HCT116 (cell line): ENCODE measurements at regions not wholly inside any gene's neighbourhood (a gene's known extent, or its start where the extent isn't known, plus 50 kb on each side); places are given as distances from the start of the nearest gene placed in this dataset.

Experiments
- ATAC-seq: fragments of 200-7000 bp; cut with Tn5 transposase; 2 replicates; pipeline ENCODE4 v1.9.1; 2020; ENCODE audit warnings: mild to moderate bottlenecking, moderate library complexity
- BruUV-seq: library from RNA; stranded (reverse); fragments of 400-500 nt; replicated peaks from 2 replicates; lab custom pipeline; 2021; lab: Mats Ljungman, UMichigan
- CTCF ChIA-PET: fragments of 300-600 bp; sonication (Branson Sonifier 250); formaldehyde crosslinking; loops from one replicate; lab custom pipeline; 2021; ENCODE audit warnings: antibody characterized with exemption; lab: Charles Lee
- POLR2A ChIA-PET: fragments of 300-600, 350-600 bp; sonication (Branson Sonifier 250); formaldehyde crosslinking; loops from one replicate; lab custom pipeline; 2021; ENCODE audit warnings: antibody characterized with exemption; lab: Charles Lee
- RAD21 ChIA-PET, 2 experiments: fragments of 300-600 bp; sonication (Branson Sonifier 250); formaldehyde crosslinking; loops; one replicate each; lab custom pipeline; 2023; ENCODE audit warnings: low total read pairs in 2 of 2; ENCODE audit not compliant: uncharacterized antibody in 2 of 2, unreplicated experiment in 2 of 2, low non-redundant PET in 1 of 2; lab: Charles Lee
- DNase-seq: peaks from one replicate; pipeline ENCODE4 v3.0.0-alpha.2; 2010; ENCODE audit warnings: low read depth, low spot score
- H2AFZ ChIP-seq: fragments of 200-600 bp; shearing (Covaris generic), sonication (generic); 2 replicates; pipeline ENCODE4 v1.6.1; 2017; ENCODE audit warnings: low read depth, mixed run types, mixed read lengths, antibody characterized with exemption, low read length; ENCODE audit not compliant: poor library complexity, severe bottlenecking
- H3K27ac ChIP-seq: 2 replicates; pipeline ENCODE4 v1.5.1; 2012; ENCODE audit warnings: low read depth, low read length
- H3K27me3 ChIP-seq: fragments of 200-600 bp; sonication (generic); 2 replicates; pipeline ENCODE4 v1.6.1; 2016; ENCODE audit warnings: mixed run types, low read length, mixed read lengths; ENCODE audit not compliant: insufficient read depth
- H3K36me3 ChIP-seq, 2 experiments: fragments of 200-500 bp in 1 of 2; fragments of 200-600 bp in 1 of 2; sonication (Bioruptor generic) in 1 of 2; sonication (generic) in 1 of 2; 2 replicates each; pipeline versions ENCODE4 v1.5.1 to v1.6.1; 2014 to 2016; ENCODE audit warnings: low read length in 2 of 2, inconsistent platforms in 1 of 2, mixed read lengths in 1 of 2, mixed run types in 1 of 2; ENCODE audit not compliant: insufficient read depth in 2 of 2, control insufficient read depth in 1 of 2
- H3K4me1 ChIP-seq, 2 experiments: fragments of 200-600 bp in 1 of 2; sonication (generic) in 1 of 2; 2 replicates each; pipeline versions ENCODE4 v1.5.1 to v1.6.1; 2012 to 2017; ENCODE audit warnings: low read length in 2 of 2, inconsistent platforms in 1 of 2, mild to moderate bottlenecking in 1 of 2, mixed read lengths in 1 of 2, mixed run types in 1 of 2, moderate library complexity in 1 of 2; ENCODE audit not compliant: insufficient read depth in 2 of 2, control insufficient read depth in 1 of 2
- H3K4me2 ChIP-seq: fragments of 200-600 bp; sonication (generic); 2 replicates; pipeline ENCODE4 v1.6.1; 2017; ENCODE audit warnings: mixed run types, low read length, mixed read lengths
- H3K4me3 ChIP-seq, 2 experiments: fragments of 200-600 bp in 1 of 2; sonication (generic) in 1 of 2; replicated peaks in 1 of 2; 2 replicates each; pipeline ENCODE4 v1.5.1; 2011 to 2016; ENCODE audit warnings: low read length in 2 of 2, control low read depth in 1 of 2, low read depth in 1 of 2, mild to moderate bottlenecking in 1 of 2, mixed read lengths in 1 of 2, mixed run types in 1 of 2
- H3K79me2 ChIP-seq: fragments of 200-600 bp; sonication (generic); 2 replicates; pipeline ENCODE4 v1.6.1; 2017; ENCODE audit warnings: mild to moderate bottlenecking, mixed run types, low read length, moderate library complexity, mixed read lengths; ENCODE audit not compliant: insufficient read depth
- H3K9ac ChIP-seq: fragments of 200-600 bp; sonication (generic); 2 replicates; pipeline ENCODE4 v1.6.1; 2016; ENCODE audit warnings: low read length, mixed read lengths
- H3K9me2 ChIP-seq: fragments of 200-600 bp; sonication (generic), shearing (Covaris generic); 2 replicates; pipeline ENCODE4 v1.6.1; 2017; ENCODE audit warnings: mixed run types, mild to moderate bottlenecking, moderate library complexity; ENCODE audit not compliant: insufficient read depth
- H3K9me3 ChIP-seq, 2 experiments: fragments of 200-500 bp in 1 of 2; fragments of 200-600 bp in 1 of 2; sonication (Bioruptor generic) in 1 of 2; sonication (generic) in 1 of 2; 2 replicates each; pipeline ENCODE4 v1.6.1; 2014 to 2017; ENCODE audit warnings: low read length in 2 of 2, mixed read lengths in 2 of 2, inconsistent platforms in 1 of 2, low read depth in 1 of 2, mild to moderate bottlenecking in 1 of 2, mixed run types in 1 of 2, moderate library complexity in 1 of 2; ENCODE audit not compliant: control insufficient read depth in 1 of 2, insufficient read depth in 1 of 2
- H4K20me1 ChIP-seq: fragments of 200-600 bp; sonication (generic), shearing (Covaris generic); 2 replicates; pipeline ENCODE4 v1.6.1; 2017; ENCODE audit warnings: mixed run types, mild to moderate bottlenecking, moderate library complexity; ENCODE audit not compliant: insufficient read depth
- ATF3 ChIP-seq: IDR thresholded peaks from 2 replicates; pipeline ENCODE4 v1.6.1; 2012
- CBX3 ChIP-seq: IDR thresholded peaks from 2 replicates; pipeline ENCODE4 v1.6.1; 2012; ENCODE audit warnings: low read depth
- EGR1 ChIP-seq: IDR thresholded peaks from 2 replicates; pipeline ENCODE4 v1.6.1; 2012; ENCODE audit warnings: low read depth
- EZH2phosphoT487 ChIP-seq: fragments of 200-600 bp; IDR thresholded peaks from 2 replicates; pipeline ENCODE4 v1.6.1; 2018; ENCODE audit warnings: antibody characterized with exemption, borderline replicate concordance
- FOSL1 ChIP-seq: IDR thresholded peaks from 2 replicates; pipeline ENCODE4 v1.6.1; 2012; ENCODE audit warnings: low read depth
- JUND ChIP-seq: IDR thresholded peaks from 2 replicates; pipeline ENCODE4 v1.6.1; 2012
- POLR2A ChIP-seq: IDR thresholded peaks from 2 replicates; pipeline ENCODE4 v1.7.0; 2011; ENCODE audit warnings: borderline replicate concordance; ENCODE audit not compliant: insufficient read depth, insufficient read length; ENCODE audit errors: extremely low read depth
- RAD21 ChIP-seq: IDR thresholded peaks from 2 replicates; pipeline ENCODE4 v1.6.1; 2012; ENCODE audit warnings: low read depth, mild to moderate bottlenecking
- SIN3A ChIP-seq: IDR thresholded peaks from 2 replicates; pipeline ENCODE4 v1.6.1; 2012; ENCODE audit warnings: low read depth
- SRF ChIP-seq: IDR thresholded peaks from 2 replicates; pipeline ENCODE4 v1.6.1; 2012; ENCODE audit warnings: low read depth
- ZFX ChIP-seq: fragments of 450-650 bp; IDR thresholded peaks from 2 replicates; pipeline ENCODE4 v1.6.1; 2017
- intact Hi-C: fragments of 100-400 bp; cut with micrococcal nuclease; formaldehyde crosslinking; loops from 2 replicates; pipeline ENCODE4 v1.10.0; 2022
- TF ChIP-seq, protein P1 (sequence below), 3 experiments: fragments of 200-600 bp in 1 of 3; sonication (generic) in 1 of 3; IDR thresholded peaks in 2 of 3; conservative IDR thresholded peaks in 1 of 3; 2 replicates each; pipeline ENCODE4 v1.5.1; 2012 to 2017; ENCODE audit warnings: low read depth in 2 of 3, low read length in 2 of 3, antibody characterized with exemption in 1 of 3, borderline replicate concordance in 1 of 3, control low read depth in 1 of 3, mild to moderate bottlenecking in 1 of 3, mixed read lengths in 1 of 3, mixed run types in 1 of 3, moderate library complexity in 1 of 3; ENCODE audit not compliant: insufficient read depth in 1 of 3
- TF ChIP-seq, protein P2 (sequence below): IDR thresholded peaks from 2 replicates; pipeline ENCODE4 v1.6.1; 2012; ENCODE audit warnings: low read depth
- TF ChIP-seq, protein P3 (sequence below): IDR thresholded peaks from 2 replicates; pipeline ENCODE4 v1.6.1; 2012

GRCh38 chr13:81140675-81141074, 799.7 kb upstream of the SPRY2 start:
- Histone ChIP-seq H3K27ac (no peak overlapping the region), H3K4me3 (no peak overlapping the region), H3K36me3 (no peaks in the 10 kb centered on the region), H3K4me1 (no peaks in the 10 kb centered on the region), H3K27me3 (no peaks in the 10 kb centered on the region), H2AFZ (no peak overlapping the region), H3K9me2 (no peaks in the 10 kb centered on the region), H4K20me1 (no peaks in the 10 kb centered on the region), H3K79me2 (no peaks in the 10 kb centered on the region), H3K4me2 (no peak overlapping the region), H3K9me3 (no peaks in the 10 kb centered on the region; a peak in 1 of 4 replicates), H3K9ac (no peak overlapping the region)
- POLR2A ChIA-PET: no interaction called here
- no peak for DNase-seq
- intact Hi-C loops: no loop called here
- BruUV-seq: no TSS peak
- RAD21 ChIA-PET: no interaction called here
- CTCF ChIA-PET: no interaction called here
- ATAC-seq: no peak
- TF ChIP-seq, protein P1, sequence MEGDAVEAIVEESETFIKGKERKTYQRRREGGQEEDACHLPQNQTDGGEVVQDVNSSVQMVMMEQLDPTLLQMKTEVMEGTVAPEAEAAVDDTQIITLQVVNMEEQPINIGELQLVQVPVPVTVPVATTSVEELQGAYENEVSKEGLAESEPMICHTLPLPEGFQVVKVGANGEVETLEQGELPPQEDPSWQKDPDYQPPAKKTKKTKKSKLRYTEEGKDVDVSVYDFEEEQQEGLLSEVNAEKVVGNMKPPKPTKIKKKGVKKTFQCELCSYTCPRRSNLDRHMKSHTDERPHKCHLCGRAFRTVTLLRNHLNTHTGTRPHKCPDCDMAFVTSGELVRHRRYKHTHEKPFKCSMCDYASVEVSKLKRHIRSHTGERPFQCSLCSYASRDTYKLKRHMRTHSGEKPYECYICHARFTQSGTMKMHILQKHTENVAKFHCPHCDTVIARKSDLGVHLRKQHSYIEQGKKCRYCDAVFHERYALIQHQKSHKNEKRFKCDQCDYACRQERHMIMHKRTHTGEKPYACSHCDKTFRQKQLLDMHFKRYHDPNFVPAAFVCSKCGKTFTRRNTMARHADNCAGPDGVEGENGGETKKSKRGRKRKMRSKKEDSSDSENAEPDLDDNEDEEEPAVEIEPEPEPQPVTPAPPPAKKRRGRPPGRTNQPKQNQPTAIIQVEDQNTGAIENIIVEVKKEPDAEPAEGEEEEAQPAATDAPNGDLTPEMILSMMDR (IDR thresholded peaks at IDR 0.05 in 2 of 3, conservative IDR thresholded peaks at IDR 0.05 in 1 of 3; ENCODE audit: borderline replicate concordance in 1 of 3, insufficient read depth in 1 of 3, low read depth in 2 of 3, low read length in 2 of 3): no peak
- TF ChIP-seq EZH2phosphoT487 (no peak), RAD21 (no peak), SRF (no peak), SIN3A (no peak), FOSL1 (no peak), CBX3 (no peak), EGR1 (no peak), ZFX (no peak), ATF3 (no peak), JUND (no peak), POLR2A (no peak)
- TF ChIP-seq, protein P2, sequence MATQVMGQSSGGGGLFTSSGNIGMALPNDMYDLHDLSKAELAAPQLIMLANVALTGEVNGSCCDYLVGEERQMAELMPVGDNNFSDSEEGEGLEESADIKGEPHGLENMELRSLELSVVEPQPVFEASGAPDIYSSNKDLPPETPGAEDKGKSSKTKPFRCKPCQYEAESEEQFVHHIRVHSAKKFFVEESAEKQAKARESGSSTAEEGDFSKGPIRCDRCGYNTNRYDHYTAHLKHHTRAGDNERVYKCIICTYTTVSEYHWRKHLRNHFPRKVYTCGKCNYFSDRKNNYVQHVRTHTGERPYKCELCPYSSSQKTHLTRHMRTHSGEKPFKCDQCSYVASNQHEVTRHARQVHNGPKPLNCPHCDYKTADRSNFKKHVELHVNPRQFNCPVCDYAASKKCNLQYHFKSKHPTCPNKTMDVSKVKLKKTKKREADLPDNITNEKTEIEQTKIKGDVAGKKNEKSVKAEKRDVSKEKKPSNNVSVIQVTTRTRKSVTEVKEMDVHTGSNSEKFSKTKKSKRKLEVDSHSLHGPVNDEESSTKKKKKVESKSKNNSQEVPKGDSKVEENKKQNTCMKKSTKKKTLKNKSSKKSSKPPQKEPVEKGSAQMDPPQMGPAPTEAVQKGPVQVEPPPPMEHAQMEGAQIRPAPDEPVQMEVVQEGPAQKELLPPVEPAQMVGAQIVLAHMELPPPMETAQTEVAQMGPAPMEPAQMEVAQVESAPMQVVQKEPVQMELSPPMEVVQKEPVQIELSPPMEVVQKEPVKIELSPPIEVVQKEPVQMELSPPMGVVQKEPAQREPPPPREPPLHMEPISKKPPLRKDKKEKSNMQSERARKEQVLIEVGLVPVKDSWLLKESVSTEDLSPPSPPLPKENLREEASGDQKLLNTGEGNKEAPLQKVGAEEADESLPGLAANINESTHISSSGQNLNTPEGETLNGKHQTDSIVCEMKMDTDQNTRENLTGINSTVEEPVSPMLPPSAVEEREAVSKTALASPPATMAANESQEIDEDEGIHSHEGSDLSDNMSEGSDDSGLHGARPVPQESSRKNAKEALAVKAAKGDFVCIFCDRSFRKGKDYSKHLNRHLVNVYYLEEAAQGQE: no peak
- TF ChIP-seq, protein P3, sequence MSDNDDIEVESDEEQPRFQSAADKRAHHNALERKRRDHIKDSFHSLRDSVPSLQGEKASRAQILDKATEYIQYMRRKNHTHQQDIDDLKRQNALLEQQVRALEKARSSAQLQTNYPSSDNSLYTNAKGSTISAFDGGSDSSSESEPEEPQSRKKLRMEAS: no peak
